Mesenchymal stem cell (in vitro differentiated cells and primary cell): ENCODE measurements at regions not wholly inside any gene's neighbourhood (a gene's known extent, or its start where the extent isn't known, plus 50 kb on each side); places are given as distances from the start of the nearest gene placed in this dataset.
A peak's percentile ranks its signal among the peaks of the same experiment; 100 is the strongest.

Experiments
- DNase-seq: peaks from one replicate; pipeline ENCODE4 v3.0.0-alpha.2; 2013
- H2AFZ ChIP-seq: one replicate; pipeline ENCODE4 v1.6.1; 2013; ENCODE audit warnings: low read depth, mild to moderate bottlenecking, control low read depth, inconsistent platforms, low read length, moderate library complexity
- H2AK5ac ChIP-seq: 2 replicates; pipeline ENCODE4 v1.6.1; 2013; ENCODE audit warnings: low read length, moderate library complexity, mild to moderate bottlenecking, inconsistent platforms; ENCODE audit not compliant: severe bottlenecking
- H2BK120ac ChIP-seq: one replicate; pipeline ENCODE4 v1.6.1; 2013; ENCODE audit warnings: low read depth, mild to moderate bottlenecking, inconsistent platforms, low read length, moderate library complexity
- H2BK12ac ChIP-seq, 2 experiments: one replicate each; pipeline ENCODE4 v1.6.1; 2013; ENCODE audit warnings: inconsistent platforms in 2 of 2, low read length in 2 of 2, mild to moderate bottlenecking in 2 of 2, moderate library complexity in 2 of 2, control low read depth in 1 of 2
- H2BK15ac ChIP-seq: one replicate; pipeline ENCODE4 v1.6.1; 2013; ENCODE audit warnings: mild to moderate bottlenecking, low read depth, inconsistent platforms; ENCODE audit not compliant: poor library complexity, severe bottlenecking
- H2BK5ac ChIP-seq: 2 replicates; pipeline ENCODE4 v1.6.1; 2013; ENCODE audit warnings: low read depth, mild to moderate bottlenecking, low read length, control low read depth, inconsistent platforms; ENCODE audit not compliant: poor library complexity, severe bottlenecking
- H3K14ac ChIP-seq, 2 experiments: one replicate each; pipeline ENCODE4 v1.6.1; 2013; ENCODE audit warnings: inconsistent platforms in 2 of 2, low read length in 2 of 2, control low read depth in 1 of 2, mild to moderate bottlenecking in 1 of 2, moderate library complexity in 1 of 2
- H3K18ac ChIP-seq, 2 experiments: one replicate each; pipeline ENCODE4 v1.6.1; 2013; ENCODE audit warnings: inconsistent platforms in 2 of 2, low read length in 2 of 2, control low read depth in 1 of 2, low read depth in 1 of 2, mild to moderate bottlenecking in 1 of 2
- H3K23ac ChIP-seq, 2 experiments: one replicate each; pipeline ENCODE4 v1.6.1; 2013; ENCODE audit warnings: inconsistent platforms in 2 of 2, low read length in 2 of 2, mild to moderate bottlenecking in 2 of 2, moderate library complexity in 2 of 2, control low read depth in 1 of 2
- H3K27ac ChIP-seq: 2 replicates; pipeline ENCODE4 v1.5.1; 2013; ENCODE audit warnings: mild to moderate bottlenecking, moderate library complexity, low read length, control low read depth, inconsistent platforms; ENCODE audit not compliant: poor library complexity, severe bottlenecking
- H3K27me3 ChIP-seq, 2 experiments: 2 replicates each; pipeline versions ENCODE4 v1.6.1 to v1.7.0; 2013; ENCODE audit warnings: low read length in 2 of 2, mild to moderate bottlenecking in 2 of 2, moderate library complexity in 2 of 2, control low read depth in 1 of 2, inconsistent platforms in 1 of 2; ENCODE audit not compliant: control insufficient read depth in 1 of 2, insufficient read depth in 1 of 2
- H3K36me3 ChIP-seq, 2 experiments: 2 replicates each; pipeline versions ENCODE4 v1.6.1 to v1.7.0; 2013; ENCODE audit warnings: low read length in 2 of 2, control low read depth in 1 of 2, inconsistent platforms in 1 of 2, low read depth in 1 of 2, mild to moderate bottlenecking in 1 of 2; ENCODE audit not compliant: insufficient read depth in 2 of 2, control insufficient read depth in 1 of 2
- H3K4ac ChIP-seq, 2 experiments: one replicate each; pipeline ENCODE4 v1.6.1; 2013; ENCODE audit warnings: inconsistent platforms in 2 of 2, low read length in 2 of 2, mild to moderate bottlenecking in 2 of 2, moderate library complexity in 2 of 2, control low read depth in 1 of 2, low read depth in 1 of 2
- H3K4me1 ChIP-seq: 2 replicates; pipeline ENCODE4 v1.6.1; 2013; ENCODE audit warnings: low read depth, low read length, control low read depth; ENCODE audit not compliant: control insufficient read depth, insufficient read depth
- H3K4me2 ChIP-seq: 2 replicates; pipeline ENCODE4 v1.6.1; 2013; ENCODE audit warnings: low read length, mild to moderate bottlenecking, inconsistent platforms; ENCODE audit not compliant: poor library complexity, severe bottlenecking
- H3K4me3 ChIP-seq, 2 experiments: 2 replicates each; pipeline versions ENCODE4 v1.5.1 to v1.7.0; 2013; ENCODE audit warnings: low read length in 2 of 2, mild to moderate bottlenecking in 2 of 2, control low read depth in 1 of 2, low read depth in 1 of 2; ENCODE audit not compliant: insufficient read depth in 1 of 2
- H3K79me1 ChIP-seq: replicated peaks from 2 replicates; pipeline ENCODE4 v1.6.1; 2013; ENCODE audit warnings: mild to moderate bottlenecking, control low read depth, low read length, inconsistent platforms; ENCODE audit not compliant: poor library complexity, severe bottlenecking
- H3K9ac ChIP-seq: 2 replicates; pipeline ENCODE4 v1.7.0; 2013; ENCODE audit warnings: mild to moderate bottlenecking, low read length, moderate library complexity
- H3K9me3 ChIP-seq: 2 replicates; pipeline ENCODE4 v1.7.0; 2013; ENCODE audit warnings: mild to moderate bottlenecking, low read length; ENCODE audit not compliant: control insufficient read depth
- H4K8ac ChIP-seq: one replicate; pipeline ENCODE4 v1.6.1; 2013; ENCODE audit warnings: inconsistent platforms, mild to moderate bottlenecking, low read length, moderate library complexity
- H4K91ac ChIP-seq: one replicate; pipeline ENCODE4 v1.6.1; 2013; ENCODE audit warnings: mild to moderate bottlenecking, low read length, inconsistent platforms
- WGBS: methylation state at CpG from one replicate; pipeline ENCODE4 v1.1.7; 2013; ENCODE audit warnings: mixed read lengths; 5-methylcytosine and 5-hydroxymethylcytosine counted together

GRCh38 chr10:4649471-4649870 lies 176.5 kb upstream of the AKR1E2 start:
- Histone ChIP-seq H2BK15ac (no peak overlapping the region), H3K9ac (no peak overlapping the region), H3K4ac (no peak overlapping the region), H3K27ac (no peak overlapping the region), H2AK5ac (no peak overlapping the region), H4K91ac (no peak overlapping the region), H3K27me3 (no peaks in the 10 kb centered on the region), H4K8ac (no peak overlapping the region), H2BK5ac (no peak overlapping the region), H3K36me3 (no peaks in the 10 kb centered on the region), H3K23ac (no peak overlapping the region), H3K18ac (no peak overlapping the region), H3K14ac (no peak overlapping the region), H2AFZ (no peak overlapping the region), H2BK120ac (no peak overlapping the region), H3K4me2 (no peak overlapping the region), H3K9me3 (no peaks in the 10 kb centered on the region), H3K4me3 (no peak overlapping the region), H2BK12ac (no peak overlapping the region), H3K4me1 (peaks cover 3% of the 10 kb centered on the region), H3K79me1 (no peaks in the 10 kb centered on the region)
- DNase-seq = no peak

GRCh38 chr10:4648999-4649398 lies 177.0 kb upstream of the AKR1E2 start:
- 82% methylated on average over 3 of the region's 3 CpGs for WGBS
- no peak overlapping the region for H2AFZ ChIP-seq
- no peaks in the 10 kb centered on the region for H3K27me3 ChIP-seq
- H3K9me3 ChIP-seq = no peaks in the 10 kb centered on the region
- H4K91ac ChIP-seq = no peak overlapping the region
- no peak overlapping the region for H3K4me2 ChIP-seq
- no peak overlapping the region for H2BK15ac ChIP-seq
- H3K23ac ChIP-seq = no peak overlapping the region
- H3K79me1 ChIP-seq = no peaks in the 10 kb centered on the region
- no peak overlapping the region for H3K27ac ChIP-seq
- DNase-seq = no peak
- peak overlapping the region in 1 of 2 experiments; percentile 79 for H2BK12ac ChIP-seq
- H3K14ac ChIP-seq = no peak overlapping the region
- no peak overlapping the region for H4K8ac ChIP-seq
- no peak overlapping the region for H3K18ac ChIP-seq
- no peak overlapping the region for H3K4ac ChIP-seq
- no peak overlapping the region for H3K4me3 ChIP-seq
- H2BK120ac ChIP-seq = no peak overlapping the region
- H2AK5ac ChIP-seq = no peak overlapping the region
- peaks cover 3% of the 10 kb centered on the region for H3K4me1 ChIP-seq
- no peaks in the 10 kb centered on the region for H3K36me3 ChIP-seq
- H3K9ac ChIP-seq = no peak overlapping the region
- no peak overlapping the region for H2BK5ac ChIP-seq

- Histone ChIP-seq H3K27ac (no peak overlapping the region), H3K14ac (no peak overlapping the region), H3K79me1 (no peaks in the 10 kb centered on the region), H3K9ac (no peak overlapping the region), H3K4me1 (peaks cover 3% of the 10 kb centered on the region), H2AK5ac (no peak overlapping the region), H2AFZ (no peak overlapping the region), H3K4me2 (no peak overlapping the region), H3K27me3 (no peaks in the 10 kb centered on the region), H2BK5ac (no peak overlapping the region), H3K23ac (no peak overlapping the region), H4K8ac (no peak overlapping the region), H2BK12ac (no peak overlapping the region), H4K91ac (no peak overlapping the region), H2BK120ac (no peak overlapping the region), H3K4ac (no peak overlapping the region), H3K18ac (no peak overlapping the region), H2BK15ac (no peak overlapping the region), H3K36me3 (no peaks in the 10 kb centered on the region), H3K9me3 (no peaks in the 10 kb centered on the region), H3K4me3 (no peak overlapping the region)
- peak; percentile 43 for DNase-seq
- no CpG with 5 or more reads among the region's 3 CpGs for WGBS
These were observed 178.8 kb upstream of the AKR1E2 start for GRCh38 chr10:4647109-4647785.

- WGBS = 90% methylated on average over 2 of the region's 3 CpGs
- Histone ChIP-seq H3K4me3 (no peak overlapping the region), H4K8ac (no peak overlapping the region), H2BK15ac (no peak overlapping the region), H2BK12ac (no peak overlapping the region), H3K4me1 (peaks cover 3% of the 10 kb centered on the region), H3K14ac (no peak overlapping the region), H3K9me3 (no peaks in the 10 kb centered on the region), H3K79me1 (no peaks in the 10 kb centered on the region), H2AK5ac (no peak overlapping the region), H3K9ac (no peak overlapping the region), H3K27ac (no peak overlapping the region), H3K23ac (no peak overlapping the region), H3K4me2 (no peak overlapping the region), H2AFZ (no peak overlapping the region), H3K36me3 (no peaks in the 10 kb centered on the region), H3K27me3 (no peaks in the 10 kb centered on the region), H2BK120ac (no peak overlapping the region), H4K91ac (no peak overlapping the region), H3K18ac (no peak overlapping the region), H3K4ac (no peak overlapping the region), H2BK5ac (no peak overlapping the region)
- DNase-seq = peak; percentile 50
These were observed 179.5 kb upstream of the AKR1E2 start for GRCh38 chr10:4646547-4646946.
